NCI-H1436 treated with DMSO at 0.1 percent for 48 hours (cell line): ENCODE measurements at regions not wholly inside any gene's neighbourhood (a gene's known extent, or its start where the extent isn't known, plus 50 kb on each side); places are given as distances from the start of the nearest gene placed in this dataset.
A peak's percentile ranks its signal among the peaks of the same experiment; 100 is the strongest.
"Not testable (repeated sequence)": the region's sequence is repeated elsewhere in the genome, so short reads cannot be mapped to it uniquely, and the experiment has no call there.

ENCODE experiments used
- DNase-seq: peaks from one replicate; lab custom pipeline; 2025; lab: John Stamatoyannopoulos, UW

DNA sequence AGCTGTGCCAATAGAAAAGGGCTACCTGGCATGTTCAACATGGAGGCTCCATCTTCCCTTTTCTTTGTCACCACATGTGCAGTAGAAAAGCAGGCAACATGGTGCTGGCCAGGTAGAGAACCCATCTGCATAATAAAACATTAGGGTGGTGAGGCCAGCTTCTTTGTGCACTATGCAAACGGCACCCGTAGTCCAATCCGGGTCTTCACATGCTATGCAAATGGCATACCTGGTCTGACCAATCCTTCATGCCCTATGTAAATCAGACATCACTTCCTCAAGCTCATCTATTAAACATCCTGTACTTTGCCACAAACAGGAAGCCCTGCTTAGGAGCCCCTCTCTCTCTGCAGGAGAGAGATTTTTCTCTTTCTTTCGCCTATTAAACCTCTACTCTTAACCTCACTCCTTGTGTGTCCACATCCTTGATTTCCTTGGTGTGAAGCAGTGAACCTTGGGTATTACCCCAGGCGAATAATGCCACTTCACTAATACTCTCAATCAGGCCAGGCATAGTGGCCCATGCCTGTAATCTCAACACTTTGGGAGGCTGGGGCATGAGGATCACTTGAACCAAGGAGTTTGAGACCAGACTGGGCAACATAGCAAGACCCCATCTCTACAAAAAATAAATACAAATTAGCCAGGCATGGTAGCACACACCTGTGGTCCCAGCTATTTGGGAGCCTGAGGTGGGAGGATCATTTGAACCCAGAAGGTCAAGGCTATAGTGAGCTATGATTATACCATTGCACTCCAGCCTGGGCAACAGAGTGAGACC is 111.3 kb upstream of the MRI1 start:
- DNase-seq, result no peak

DNA sequence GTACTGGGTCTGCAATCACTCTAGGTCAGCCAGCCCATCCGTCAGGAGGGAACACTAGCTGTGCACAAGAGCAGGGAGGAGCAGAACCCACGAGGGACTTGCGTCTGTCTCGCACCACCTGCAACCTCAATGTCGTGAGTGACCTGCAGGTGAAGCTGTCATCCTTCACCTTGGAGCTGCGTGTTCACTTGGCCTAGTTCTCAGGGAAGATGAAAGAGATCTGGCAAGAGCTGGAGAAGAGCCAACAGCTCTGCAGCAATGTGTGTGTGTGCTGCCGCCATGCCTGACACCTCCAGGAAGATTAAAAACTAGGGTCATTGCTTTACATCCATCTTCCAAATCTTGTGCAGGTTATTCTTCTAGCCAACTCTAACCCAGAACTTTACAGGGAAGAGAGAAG is 117.6 kb upstream of the MRI1 start:
- DNase-seq, result no peak

DNA sequence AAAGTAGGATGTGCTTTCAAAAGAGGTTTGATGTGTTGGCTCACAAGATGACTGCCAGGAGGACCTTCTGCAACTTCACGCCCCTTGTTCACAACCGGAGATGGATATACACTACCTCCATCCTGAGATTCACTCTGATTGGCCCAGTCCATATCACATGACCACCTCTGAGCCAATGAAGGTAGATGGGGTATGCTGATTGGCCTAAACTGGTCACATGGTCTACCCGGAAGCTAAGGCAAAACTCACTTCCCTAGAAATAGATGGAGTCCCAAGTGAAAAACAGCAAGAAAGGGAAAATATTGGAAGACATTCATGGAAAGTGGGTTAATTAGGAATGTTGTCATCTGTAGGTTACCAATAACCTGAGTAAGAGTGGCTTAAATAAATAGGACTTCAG is 119.7 kb upstream of the MRI1 start:
- DNase-seq, result no peak

DNA sequence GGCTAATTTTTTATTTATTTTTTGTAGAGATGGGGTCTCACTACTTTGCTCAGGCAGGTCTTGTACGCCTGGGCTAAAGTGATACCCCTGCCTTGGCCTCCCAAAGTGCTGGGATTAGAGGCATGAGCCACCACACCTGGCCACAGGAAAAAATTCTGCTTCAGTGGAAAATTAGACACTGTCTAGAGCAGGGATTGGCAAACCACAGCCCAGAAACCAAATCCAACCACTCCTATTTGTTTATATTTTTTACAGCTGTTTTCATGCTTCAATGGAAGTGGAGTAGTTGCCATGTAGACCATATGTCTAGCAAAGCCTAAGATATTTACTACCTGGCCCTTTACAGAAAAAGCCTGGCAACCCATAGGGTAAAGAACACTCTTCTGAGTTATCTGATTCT is 123.7 kb upstream of the MRI1 start:
- no peak for DNase-seq

DNA sequence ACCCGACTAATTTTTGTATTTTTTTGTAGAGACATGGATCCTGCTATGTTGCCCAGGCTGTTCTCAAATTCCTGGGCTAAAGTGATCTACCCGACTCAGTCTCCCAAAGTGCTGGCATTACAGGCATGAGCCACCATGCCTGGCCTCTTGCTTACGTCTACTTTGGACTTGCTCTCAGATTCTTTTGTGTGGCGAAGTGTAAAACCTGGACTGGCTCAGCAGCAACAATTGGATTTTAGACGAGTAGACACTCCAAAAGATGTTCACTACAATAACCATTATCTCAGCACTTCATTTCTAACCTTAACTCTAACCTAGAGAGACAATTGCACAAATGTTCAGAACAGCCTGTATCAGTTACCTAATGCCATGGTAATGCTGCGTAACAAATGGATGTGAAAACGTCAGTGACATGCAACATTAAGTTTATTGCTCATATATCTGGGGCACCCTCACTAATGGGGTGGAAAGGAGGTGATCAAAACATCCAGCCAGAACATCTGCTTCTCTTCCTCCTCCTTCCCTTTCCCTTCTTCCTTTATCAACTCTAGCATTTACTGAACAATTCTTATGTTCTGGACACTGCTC is 124.9 kb upstream of the MRI1 start:
- DNase-seq, result no peak

DNA sequence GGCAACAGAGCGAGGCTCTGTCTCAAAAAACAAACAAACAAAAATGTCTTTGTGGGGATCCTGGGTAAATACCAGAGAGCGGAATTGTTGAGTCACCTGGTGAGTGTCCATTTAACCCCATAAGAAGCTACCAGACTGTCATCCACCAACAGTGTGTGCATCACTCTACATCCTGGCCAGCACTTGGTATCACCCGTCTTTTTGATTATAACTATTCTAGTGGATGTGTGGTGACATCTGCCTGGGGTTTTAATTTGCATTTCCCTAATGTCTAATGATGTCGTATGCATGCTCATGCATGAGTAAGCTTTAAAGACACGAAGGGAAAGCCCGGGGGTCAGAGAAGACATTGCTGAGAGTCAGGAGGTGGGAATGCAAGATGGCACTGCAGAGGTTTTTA is 126.7 kb upstream of the MRI1 start:
- no peak for DNase-seq

DNA sequence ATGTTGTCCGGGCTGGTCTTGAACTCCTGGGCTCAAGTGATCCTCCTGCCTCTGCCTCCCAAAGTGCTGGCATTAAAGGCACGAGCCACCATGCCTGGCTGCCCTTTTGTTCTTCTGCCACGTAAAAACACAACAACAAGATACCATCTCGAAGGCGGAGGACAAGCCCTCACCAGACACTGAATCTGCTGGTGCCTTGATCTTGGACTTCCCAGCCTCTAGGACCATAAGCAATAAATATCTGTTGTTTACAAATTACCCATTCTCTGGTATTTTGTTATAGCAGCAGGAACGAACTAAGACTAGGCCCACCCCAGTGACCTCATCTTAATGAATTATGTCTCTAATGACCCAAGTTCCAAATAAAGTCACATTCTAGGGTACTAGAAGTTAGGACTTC is 128.4 kb upstream of the CACNA1A start:
- DNase-seq, result no peak

DNA sequence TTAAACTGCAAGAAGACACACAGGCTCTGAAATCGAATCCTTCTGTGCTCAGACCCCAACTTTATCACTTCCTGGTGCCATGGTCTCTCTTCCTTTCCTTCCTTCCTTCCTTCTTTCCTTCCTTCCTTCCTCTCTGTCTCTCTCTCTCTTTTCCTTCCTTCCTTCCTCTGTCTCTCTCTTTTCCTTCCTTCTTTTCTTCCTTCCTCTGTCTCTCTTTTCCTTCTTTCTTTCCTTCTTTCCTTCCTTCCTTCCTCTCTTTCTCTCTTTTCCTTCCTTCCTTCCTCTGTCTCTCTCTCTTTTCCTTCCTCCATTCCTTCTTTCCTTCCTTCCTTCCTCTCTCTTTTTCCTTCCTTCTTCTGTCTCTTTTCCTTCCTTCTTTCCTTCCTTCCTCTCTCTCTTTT is 127.2 kb upstream of the CACNA1A start:
- no peak for DNase-seq

DNA sequence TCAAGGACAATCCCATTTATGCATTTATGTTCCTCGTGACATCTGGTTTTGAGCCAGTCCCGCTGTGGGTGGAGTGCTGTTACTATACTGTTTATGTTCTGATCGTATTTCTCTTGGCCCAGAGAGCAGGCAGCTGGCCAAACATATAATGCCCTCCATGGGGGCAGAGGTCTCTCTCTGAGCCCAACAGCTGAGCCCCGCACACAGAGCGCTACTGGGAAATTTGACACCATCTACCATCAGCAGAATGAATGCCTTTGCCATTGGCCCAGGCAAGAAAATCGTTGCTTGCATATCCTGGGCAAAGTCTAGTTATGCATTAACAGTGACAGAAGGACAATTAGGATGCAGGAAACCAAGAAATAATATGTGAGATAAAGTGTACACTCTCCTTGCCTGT is 126.8 kb upstream of the CACNA1A start:
- DNase-seq, result peak; percentile 87

DNA sequence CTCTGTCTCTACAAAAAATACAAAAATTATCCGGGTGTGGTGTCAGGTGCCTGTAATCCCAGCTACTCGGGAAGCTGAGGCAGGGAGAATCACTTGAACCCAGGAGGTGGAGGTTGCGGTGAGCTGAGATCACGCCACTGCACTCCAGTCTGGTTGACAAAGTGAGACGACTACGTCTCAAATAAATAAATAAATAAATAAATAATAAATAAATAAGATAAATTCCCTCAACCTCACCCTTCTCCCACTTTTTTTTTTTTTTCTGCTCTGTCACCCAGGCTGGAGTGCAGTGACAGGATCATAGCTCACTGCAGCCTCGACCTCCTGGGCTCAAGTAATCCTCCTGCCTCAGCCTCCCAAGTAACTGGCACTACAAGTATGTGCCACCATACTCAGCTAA is 125.9 kb upstream of the CACNA1A start:
- DNase-seq, result not testable (repeated sequence)

DNA sequence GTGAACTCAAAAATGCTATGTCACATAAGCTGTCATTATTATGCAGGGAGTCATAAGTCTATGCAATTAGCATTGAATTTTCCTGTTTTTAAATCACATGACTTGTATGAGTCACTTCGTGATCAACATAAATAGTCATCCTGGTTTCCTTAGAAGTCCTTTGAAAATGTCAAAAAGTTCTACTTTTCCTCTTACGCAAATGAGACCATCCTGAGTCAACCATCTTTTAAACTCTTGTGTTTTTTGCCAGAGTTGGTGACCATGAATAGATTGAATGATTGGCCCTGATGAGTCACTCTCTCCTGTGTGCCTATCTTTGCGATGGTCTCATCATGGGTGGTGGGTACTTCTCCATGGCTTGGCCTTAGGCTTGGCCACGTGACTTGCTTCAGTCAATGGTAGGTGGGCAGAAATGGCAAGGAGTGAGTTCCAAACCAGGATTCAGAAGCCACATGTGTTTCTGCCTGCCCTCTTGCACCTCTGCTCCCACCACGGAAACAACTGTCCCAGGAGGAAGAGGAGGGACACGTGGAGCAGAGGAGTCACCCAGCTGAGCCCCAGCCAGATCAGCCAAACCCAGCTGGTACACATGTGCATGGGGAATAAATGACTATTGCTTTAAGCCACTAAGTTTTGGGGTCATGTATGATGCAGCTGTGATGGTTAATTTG is 123.5 kb upstream of the CACNA1A start:
- DNase-seq, result no peak

DNA sequence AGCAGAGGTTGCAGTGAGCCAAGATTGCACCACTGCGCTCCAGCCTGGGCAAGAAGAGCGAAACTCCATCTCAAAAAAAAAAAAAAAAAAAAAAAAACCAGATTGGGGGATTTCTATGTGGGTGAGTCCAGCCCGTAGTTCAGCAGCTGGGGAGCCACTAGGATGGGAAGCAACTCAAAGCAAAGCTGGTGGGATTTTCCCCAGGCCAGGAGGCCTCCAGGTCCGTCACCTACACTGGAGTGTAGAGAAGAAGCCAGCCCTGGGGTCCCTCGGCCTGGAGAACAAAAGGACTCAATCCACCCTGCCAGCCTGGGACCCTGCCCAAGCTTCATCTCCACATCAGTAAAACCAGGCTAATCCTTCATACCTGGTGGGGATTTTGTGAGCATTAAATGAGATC is 121.3 kb upstream of the CACNA1A start:
- no peak for DNase-seq

DNA sequence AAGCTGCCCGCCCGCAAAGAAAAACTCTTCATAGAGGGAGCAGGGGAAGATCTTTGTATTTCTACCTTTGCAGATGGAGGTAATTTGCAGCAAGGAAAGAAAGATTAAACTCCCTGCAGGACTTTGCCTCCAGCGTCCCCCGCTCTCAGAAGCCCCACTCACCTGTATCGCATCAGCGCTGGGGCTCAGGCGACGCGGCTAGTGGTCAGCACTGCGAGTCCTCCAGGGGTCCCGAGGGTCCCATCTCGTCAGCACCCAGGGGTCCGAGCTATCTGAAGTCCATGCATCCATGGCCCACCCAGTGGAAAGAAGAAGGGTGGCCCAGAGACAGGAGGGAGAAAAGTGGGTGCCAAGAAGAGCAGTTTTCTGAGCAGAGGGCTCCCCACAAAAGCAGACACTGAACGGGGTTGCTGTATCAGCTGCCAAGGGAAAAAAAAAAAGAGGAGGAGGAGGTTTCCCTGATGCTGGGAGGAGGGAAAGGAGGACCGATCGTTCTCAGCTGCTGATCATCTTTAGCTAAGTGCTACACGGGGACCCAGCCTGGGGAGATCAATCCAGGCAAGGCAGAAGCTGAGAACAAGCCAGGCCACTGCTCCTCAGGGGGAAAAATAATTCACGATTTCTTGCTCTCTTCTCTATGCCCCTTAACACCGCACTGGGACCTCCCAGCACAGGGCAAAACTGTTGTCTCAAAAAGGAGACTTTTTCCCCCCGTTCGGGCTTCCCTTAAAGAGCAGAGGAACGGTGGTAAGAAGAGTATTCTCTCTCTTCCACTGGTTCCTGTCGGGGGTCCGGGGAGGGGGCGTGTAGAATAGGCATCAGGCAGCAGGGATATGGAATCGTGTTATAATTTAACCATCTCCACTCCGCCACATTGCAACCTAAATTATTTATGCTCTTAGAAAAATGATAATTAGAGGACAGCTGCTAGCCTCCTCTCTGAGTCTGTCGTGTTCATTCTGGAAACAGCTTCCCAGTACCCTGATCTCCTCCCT is 117.7 kb upstream of the CACNA1A start:
- no peak for DNase-seq

DNA sequence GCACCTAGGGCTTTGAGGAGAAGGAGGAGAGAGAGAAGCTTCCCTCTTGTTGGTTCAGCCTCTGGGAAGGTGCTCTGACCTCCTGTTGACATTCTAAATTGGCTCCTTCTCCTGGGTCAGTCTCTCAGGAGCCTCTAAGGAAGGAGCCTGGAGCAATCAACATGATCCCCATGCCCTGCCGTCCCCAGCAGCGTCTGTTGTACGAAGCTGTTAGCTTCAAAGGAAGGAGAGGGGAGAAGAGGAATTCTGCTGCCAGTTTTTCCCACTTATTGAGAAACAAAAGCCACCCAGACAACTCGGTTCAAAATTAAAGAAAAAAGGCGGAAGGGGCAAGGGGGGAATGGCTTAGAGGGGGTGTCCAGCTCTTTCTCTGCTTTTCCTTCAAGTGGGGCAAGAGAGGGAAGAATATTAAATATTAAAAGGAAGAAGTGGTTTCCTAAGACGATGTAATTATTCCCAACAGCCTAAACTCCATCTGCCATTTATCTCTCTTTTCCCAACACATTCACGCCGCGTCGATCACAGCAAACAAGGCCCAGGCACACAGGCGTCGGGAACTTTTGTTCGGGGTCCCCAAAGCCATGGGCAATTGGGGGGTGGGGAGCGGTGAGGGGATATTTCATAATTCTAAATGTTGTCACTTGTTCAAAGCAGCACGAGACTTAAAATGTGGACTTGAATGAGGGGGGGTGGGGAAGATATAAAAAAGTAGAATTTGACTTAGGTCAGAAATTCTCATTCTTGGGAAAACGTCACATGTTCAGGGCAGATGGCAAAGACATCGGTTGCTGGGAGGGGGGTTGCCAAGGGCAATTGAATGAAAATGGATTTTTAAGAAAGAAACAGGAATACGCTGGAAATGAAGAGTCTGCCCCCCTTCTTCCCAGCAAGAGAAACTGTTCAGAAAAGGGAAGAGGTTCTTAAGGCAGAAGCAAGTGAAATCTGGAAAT is 116.8 kb upstream of the CACNA1A start:
- DNase-seq, result no peak

DNA sequence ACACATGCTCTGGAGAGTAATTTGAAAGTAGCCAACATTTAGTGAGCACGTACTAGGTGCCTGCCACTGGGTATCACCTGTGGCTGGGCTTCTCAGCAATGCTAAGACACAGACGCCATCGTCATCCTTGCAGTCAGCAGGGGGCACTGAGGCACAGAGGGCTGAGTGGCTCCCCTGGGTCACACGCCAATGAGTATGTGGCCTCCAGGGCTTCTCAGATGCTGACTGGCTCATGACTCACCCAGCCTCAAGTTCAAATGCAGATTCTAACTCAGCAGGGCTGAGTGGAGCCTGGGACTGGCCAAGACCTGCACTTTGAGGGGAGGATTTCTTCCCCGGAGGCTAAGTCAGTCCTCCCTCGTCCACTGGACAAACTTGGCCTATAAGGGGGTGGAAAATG is 115.1 kb upstream of the CACNA1A start:
- DNase-seq, result no peak

DNA sequence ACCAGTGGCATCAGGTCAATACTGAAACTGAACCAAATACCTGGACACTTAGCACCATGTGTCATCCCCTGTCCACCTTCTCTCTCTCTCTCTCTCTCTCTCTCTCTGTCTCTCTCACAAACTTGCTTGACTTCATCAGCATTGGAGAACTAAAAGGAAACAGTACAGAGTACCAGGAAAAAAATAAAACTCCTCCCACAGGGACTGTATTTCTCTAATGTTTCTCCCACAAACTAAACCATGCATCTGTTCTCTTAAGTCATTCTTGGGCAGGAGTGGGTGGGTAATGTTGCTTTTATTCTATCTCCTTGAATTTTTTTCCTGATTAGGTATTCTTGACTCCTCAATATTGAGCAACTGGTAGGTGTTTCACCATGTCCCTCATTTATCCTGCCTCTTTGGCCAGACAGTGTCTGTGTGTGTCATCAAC is 112.9 kb upstream of the CACNA1A start:
- no peak for DNase-seq

DNA sequence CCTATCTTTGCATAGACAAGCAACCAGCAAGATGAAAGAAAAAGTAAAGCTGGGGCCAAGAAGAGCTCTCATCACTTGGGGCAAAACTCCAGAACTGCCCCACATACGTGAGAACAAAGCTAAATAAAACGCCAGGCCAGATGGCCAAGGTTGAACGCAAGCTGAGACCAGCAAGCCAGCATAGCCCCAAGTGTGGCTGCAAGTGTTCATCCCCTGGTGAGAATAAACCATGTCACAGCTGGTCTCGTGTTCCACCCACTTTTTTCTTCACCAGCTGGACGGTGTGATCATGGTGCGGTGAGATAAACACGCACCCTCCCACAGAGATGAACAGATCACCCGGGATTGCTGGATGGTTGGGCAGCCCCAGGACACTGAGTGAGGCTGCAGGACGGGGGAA is 109.6 kb upstream of the CACNA1A start:
- no peak for DNase-seq

DNA sequence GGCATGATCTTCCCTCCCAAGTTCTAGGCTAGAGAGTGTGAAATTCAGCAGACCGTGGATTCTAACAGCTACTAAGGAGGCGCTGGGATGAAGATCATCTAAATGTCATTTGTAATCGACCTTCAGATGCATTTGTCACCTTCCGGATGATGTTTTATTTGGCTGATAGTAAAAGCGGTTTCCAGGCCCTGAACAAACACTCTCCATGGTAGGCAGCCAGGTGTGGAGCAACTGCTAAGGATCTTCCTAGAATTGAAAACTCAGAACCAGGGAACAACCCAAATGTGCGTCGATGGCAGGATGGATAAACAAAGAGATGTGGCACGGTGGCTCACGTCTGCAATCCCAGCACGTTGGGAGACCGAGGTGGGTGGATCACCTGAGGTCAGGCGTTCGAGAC is 107.2 kb upstream of the CACNA1A start:
- no peak for DNase-seq

DNA sequence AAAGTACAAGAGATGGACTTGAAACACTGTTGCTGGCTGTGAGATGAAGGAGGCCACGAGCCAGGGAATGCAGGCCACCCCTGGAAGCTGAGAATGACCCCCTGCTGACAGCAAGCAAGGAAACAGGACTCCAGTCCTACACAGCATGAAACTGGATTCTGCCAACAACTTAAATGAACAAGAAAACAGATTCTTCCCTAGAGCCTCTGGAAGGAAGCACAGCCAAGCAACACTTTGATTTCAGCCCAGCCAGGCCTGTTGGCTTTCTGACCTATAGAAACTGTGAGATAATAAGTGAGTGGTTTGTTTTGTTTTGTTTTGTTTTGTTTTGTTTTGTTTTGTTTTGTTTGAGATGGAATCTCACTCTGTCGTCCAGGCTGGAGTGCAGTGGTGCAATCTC is 105.3 kb upstream of the CACNA1A start:
- no peak for DNase-seq

DNA sequence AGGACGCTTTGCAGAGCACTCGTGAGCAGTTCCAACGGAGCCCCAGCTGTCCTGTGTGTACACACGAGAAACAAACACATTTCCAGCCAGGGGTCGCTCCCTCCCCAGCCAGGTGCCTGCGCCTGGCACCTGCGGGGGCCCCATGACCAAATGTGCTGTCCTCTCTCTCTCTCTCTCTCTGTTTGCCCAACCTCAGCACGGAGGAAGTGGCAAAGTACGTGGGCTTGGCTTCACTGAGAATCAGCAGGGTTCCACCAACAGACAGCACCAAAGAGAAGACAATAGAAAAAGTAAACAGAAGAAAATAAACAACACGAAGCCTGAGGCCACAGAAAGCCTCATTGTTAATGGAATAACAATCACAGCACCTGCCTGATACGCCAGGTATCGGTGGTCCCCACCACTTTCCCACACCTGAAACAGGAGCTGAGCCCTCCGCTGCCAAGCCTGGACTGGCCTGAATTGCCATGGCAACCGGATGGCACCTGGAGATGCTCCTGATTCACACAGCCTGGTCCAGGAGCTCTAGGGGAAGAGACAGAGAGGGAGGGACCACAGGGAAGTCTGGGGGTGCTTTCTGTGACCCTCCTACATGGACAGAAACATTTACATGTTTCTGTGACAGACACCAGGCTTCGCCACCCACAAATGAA is 103.9 kb upstream of the CACNA1A start:
- DNase-seq, result peak; percentile 76

DNA sequence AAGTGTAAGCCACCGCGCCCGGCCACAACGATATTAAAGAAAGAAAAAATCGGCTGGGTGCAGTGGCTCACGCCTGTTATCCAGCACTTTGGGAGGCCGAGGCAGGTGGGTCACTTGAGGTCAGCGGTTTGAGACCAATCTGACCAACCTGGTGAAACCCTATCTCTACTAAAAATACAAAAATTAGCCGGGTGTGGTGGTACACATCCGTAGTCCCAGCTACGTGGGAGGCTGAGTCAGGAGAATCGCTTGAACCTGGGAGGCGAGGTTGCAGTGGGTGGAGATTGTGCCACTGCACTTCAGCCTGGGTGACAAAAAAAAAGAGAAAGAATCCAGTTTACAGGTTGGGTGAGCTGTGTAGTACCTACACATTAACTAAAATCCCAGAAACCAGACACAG is 99.9 kb upstream of the CACNA1A start:
- DNase-seq, result no peak
